ENCODE measurements at regions not wholly inside any gene's neighbourhood (a gene's known extent, or its start where the extent isn't known, plus 50 kb on each side); places are given as distances from the start of the nearest gene placed in this dataset.

DNA sequence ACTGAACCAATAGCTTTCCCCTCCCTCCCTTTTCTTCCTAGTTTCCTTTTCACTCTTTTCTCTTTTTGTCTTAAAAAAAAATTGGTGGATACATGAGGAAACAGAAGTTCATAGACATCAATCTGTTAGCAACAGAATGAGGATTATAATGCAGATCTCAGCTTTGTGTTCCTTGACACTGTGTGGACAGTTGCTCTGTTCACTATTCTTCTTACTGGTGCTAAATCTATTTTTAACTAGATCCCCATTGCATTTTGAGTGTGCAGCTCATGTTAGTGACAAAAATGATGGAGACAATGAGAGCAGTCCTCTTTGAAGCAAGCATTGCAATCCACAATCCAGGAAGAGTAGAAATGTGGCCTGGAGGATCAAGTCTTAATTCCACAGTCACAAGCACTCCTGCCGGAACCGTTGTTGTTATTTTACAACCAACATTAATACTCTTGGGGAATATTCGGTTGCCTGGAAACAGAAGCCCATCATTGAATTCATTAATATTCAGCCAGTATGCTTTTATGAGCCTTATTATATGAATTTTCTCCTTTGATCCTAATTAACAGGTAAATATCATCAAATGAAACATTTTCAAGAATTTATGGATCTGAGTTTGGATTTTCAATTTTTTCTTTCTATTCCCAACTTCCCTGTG is 1016.8 kb downstream of the NTRK3 start:
- no peak for DNase-seq

DNA sequence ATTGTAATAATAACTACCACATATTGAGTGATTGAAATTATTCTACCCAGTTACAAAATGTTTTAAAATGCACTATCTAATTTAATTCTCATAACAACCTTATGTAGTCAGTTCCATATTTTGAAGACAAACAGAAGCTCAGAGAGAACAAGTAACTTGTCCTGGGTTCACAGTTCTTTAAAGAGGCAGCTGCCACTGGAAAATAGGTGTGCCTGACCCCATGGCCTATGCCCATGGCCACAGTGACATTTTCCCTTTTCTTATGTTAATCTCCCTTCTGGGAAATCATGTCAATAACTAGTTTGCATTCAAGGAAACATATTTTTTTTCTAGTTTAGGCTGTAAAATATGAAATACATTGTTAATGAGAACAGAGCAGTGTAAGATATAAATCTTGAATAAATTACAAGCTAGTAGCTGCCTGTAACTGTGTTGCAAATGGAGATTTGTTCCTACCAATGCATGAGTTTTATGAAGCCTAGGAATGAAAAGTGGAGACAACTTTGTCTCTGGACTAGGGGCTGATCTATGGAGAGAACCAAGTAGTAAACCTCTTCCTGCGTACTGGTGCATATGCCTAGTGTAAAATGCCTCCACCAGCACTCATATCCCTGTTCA is 1018.0 kb downstream of the NTRK3 start:
- DNase-seq, result no peak

DNA sequence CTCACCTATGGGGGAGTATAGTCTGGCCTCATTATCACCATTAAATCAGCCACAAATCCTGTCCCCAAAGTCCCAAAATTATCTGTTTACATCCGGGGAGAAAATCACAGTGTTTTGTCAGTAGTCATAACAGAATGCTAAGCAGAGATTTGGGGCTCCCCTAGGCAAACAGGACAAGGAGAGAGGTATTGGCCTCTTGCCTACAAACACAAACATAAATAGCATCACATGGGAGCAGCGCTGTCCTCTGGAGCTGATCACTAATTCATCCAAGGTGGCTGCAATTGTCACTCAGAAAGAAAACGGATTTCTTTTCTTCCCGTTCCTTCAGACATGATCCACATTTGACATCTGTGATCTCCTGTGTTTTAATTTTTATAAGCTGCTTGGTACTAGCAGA is 1028.1 kb downstream of the NTRK3 start:
- no peak for DNase-seq

DNA sequence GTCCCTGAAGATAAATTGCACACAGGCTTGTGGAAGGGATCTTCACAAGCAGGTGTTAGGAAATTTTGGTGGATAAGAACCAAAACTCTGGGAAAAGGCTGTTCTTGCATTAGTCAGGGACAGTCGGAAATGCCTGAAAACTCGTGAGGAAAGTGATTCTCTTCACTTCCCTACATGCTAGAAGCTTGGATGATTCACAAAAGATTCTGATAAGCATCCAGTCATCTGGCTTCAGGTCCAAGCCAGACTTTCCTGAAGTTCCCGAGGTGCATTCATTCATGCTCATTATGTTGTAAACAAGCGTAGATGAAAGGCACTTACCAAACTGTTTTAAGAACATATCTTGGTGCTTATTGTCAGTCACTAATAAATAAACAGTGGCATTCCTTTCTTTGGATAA is 1028.7 kb downstream of the NTRK3 start:
- DNase-seq, result no peak

DNA sequence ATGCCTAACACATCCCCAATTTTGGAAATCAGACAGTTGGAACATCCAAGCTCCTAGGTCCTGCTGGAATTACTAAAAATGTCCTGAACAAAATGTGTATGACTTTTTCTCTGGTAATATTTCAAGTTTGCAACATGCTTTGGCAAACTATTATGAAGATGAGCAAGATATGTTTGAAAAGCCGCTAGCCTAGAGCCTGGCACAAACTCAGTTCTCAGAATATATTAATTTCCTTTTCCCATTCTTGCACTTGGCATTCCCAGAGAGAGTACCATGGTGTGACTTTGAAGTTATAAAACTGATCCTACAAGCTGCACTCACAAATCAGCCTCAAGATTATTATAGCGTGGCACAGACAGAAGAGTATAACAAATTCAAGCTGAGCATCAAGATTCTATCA is 1031.1 kb downstream of the NTRK3 start:
- DNase-seq, result no peak

DNA sequence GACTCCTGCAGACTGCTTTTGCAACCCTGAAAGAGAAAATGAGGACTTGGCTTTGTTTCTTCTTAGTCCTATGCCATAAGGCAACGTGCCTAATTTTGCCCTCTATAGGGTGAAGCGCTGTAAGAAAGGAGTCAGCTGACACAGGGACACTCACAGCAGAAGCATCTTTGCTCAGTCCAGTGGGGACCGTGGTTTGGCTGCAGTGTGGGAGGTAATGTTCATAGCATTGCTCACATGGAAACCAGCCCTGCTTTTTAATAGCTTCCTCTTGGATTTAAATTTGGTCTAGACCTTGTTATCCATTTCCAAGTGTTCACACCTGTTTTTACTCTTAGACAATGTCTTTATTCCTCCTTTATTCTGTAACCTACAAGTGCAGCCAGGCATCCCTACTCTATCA is 1032.1 kb downstream of the NTRK3 start:
- no peak for DNase-seq

DNA sequence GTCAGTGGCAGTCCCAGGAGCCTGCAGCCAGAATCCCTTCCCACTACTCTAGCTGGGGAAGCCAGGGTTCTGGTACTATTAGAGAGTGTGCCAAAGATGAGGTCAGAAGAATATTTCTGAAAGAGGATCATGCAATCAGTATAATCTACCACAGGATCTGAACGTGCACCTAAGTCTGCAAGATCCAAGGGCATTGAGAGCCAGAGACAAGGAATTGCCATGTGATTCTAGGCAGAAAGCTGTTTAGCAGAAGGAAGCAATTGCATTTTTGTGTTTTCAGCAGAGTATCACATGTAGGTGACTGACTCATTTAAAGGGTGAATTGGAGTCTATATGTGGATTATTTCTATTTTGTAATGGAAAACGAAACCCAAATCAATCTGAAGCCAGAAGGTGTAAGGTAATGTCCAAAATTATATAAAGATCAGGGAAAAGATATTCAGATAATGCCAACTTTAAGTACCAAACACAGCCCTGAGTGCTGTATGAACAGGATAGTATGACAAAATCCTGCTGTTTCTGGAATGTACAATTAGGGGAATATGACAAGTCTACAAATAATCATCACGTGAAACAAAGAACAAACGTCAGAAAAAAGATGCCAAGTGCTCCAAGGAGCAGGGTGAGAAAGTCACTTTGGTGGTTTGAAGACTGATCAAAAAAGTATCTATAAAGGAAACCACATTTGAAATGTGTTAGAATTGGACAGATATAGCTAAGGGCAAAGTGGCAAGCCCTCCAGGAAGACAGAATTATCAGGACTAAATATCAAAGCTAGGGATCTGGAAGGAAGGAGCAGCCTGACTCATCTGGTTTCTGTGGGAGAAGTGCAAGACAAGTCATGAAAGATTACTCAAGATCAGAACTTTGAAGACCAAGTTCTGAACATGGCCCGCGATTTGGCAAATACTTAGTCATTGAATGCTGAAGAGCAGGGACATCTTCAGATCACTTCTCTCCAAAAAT is 1036.6 kb downstream of the NTRK3 start:
- DNase-seq, result no peak

DNA sequence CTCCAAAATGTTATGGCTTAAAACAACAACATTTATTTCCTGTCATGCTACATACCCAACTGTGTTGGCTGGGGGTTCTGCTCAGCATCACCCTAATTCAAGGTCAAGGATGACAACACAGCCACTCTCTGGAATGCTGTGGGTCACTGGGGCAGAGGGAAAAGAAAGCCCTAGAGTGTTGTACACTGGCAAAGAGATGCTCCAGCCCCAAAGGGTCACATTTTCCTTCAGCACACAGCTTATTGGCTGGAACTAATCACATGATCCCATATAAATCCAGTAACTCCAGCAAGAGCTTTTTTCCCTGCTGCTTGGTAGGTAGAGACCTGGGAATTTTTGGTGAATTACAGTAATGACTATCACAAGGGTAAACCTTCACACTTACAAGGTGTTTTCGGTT is 1041.4 kb downstream of the NTRK3 start:
- DNase-seq, result no peak

DNA sequence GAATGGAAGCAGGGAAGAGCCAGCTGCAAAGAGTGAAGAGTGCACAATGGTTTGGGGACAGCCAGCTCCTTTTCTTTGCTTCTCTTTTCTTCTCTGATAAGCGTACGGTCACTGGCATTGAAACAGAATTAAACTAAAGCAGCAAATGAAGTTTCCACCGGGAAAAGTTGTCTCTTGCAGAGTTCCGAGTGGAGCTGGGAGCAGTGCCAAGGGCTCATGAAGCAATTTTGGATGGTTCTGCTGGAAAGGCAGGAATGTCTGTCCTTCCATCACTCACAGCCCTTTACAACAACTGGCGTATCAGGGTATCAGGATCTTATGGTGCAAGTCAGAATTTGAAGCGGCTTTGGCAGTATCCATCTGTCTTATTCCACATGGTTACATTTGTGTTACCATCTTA is 1042.9 kb downstream of the NTRK3 start:
- DNase-seq, result no peak

DNA sequence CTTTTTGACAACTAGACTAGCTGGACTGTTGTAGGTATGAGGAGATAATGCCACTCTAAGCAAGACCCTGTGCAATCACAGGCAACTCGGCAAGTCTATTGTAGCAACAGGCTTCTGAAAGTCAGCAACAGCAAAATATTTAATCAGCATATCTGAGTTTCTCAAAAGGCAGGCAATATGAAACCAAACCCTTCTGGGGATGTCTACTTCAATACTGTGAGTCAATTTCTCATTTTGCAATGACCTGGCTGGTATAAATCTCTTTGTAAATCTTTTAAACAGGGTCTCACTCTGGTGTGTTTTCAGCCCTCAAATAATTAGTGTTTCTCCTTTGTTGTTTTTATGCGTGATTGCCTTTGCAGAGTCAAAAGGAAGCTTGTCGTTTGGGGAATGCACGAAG is 1044.5 kb downstream of the NTRK3 start:
- DNase-seq, result no peak

DNA sequence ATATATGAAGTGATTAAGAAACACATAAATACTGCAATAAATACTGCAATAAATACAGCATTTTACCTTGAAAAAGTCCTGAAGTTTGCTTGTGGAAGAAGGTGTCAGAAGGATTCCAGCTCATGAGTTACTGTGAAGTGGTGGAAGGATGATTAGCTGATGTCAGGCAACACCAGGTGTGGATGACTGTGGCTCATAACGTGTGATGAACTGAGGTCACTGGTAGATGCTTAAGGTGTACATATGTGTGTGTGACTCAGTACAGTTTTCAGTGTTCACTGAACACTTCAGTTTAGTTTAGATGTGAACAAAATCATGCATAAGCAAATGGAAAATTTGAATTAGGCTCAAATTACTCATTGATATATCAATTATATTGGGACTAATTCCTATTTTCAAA is 1045.0 kb downstream of the NTRK3 start:
- DNase-seq, result no peak

DNA sequence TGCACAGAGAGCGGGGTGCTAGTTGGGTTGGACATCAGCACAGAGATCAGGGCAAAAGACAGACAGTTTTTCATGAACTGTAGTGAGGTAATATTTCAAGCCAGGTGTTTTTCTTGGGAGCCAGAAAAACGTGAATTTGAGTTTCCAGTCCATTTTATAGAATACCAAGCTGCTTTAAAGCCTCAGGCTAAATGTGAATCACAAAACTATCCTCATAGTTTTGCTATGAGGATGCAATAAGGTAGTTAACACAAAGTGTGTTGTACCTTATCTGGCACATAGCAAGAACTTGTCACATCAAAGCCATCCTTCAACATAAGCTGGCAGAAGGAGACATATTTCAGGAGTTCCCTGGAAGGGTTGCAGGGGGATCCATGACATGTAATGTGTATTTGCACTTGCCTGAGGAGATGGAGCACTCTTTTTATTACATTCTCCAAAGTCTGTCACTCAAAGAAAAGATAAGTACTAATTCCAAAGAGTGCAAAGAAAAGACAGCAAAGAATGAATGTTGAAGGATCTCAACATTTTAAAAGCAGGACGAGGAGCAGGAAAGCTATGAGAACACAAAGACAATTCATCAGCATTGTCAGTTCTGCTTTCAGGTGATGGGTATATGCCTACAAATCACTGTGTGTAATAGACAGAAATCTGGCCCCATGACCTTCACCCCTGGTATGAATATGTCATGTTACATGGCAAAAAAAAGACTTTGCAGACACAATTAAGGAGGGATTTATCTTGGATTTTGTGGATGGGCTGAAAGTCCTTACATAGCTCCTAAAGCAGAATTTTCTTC is 1046.4 kb downstream of the NTRK3 start:
- DNase-seq, result no peak

DNA sequence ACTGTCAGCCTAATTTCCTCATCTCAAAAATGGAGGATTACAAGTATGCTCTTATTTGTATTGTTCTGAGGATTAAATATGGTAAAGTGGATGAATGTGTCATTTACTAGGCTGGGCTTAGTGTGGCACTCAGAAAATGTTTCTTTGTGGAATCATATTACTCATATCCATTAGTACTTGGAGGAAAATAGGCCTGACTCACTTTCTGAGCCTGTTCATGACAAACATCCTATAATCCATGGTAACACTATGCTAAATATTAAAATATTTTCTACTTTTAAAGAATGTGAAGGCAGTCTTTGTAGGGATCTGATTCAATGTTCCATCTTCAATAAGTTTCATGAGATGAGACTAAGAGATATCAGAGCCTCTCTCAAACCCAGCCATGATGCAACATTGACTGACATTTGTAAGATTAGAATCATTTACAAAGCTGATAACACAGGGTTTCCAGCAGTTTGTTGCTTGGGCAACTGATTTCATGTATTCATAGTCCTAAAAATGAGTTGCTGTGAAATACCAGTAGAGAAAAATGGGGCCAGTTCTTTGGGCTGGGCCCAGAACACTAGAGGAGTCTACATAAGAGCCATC is 1048.5 kb downstream of the NTRK3 start:
- no peak for DNase-seq

DNA sequence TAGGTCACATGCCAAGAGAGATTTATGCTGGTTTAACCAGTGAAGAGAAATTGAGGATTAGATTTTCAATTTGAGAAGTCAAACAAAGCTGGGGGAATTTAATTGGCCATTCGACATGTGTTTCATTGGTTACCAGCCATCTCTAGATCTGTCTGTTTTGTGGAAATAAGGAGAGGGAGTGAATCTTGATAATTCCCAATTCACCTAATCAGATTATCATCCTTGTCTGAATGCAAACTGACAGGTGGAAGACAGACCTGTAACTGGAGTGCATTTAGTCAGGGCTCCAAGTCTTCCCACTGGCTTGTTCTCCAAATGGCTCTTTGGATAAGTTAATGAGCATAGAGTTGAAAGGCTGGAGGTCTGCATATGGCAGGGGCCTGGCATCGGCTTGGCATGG is 1049.3 kb downstream of the NTRK3 start:
- no peak for DNase-seq

DNA sequence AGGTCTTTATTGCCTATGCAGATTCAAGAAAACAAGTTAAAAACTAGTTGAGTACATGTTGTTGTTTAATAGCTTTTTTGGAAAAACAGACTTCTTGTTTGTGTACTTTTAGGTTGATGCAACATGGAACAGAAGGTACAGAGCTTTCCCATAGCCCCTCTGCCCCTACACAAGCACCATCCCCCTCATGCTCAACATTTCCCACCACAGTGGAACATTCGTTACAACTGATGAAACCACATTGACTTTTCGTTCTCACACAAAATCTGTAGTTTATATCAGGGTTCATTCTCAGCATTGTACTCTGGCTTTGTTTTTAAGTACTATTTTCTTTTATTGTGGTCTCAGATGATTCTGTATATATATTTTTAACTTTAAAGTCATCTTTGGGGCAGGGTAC is 1054.6 kb downstream of the NTRK3 start:
- DNase-seq, result no peak

DNA sequence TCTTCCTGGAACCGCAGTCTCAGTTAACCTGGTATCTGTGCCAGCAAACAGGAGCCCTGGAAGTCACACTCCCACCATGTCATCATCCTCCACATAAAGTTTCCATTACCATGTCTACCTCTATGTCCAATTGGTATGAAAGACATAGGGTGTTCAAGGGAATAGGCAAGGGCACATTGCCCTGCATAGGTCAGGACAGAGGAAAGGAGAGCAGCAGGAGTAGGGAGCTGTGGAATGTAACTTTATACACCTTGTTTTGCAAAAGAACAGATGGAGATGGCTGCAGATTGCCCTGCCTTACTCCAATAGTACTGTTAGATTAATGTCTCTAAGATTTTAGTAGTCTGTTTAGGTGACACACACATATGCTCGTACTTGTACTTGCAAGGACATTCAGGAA is 1056.4 kb downstream of the NTRK3 start:
- no peak for DNase-seq

DNA sequence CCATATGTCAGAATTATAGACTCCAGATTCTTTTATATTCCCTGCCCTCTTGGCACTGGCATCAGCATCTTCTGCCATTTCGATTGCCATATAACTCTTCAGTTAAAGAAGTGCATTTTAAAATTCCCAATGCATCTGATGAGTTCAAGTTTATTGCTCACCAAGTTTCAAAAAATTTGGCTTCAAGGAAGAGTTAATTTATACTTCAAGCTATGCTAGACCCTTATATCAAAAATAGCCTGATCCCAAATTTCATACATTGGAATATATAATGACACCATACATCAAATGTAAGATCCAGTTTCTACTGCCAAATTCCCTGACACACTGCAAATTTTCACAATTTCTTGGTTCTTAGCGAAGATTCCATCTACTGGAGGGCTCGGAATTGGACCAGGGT is 1058.6 kb downstream of the NTRK3 start:
- no peak for DNase-seq

DNA sequence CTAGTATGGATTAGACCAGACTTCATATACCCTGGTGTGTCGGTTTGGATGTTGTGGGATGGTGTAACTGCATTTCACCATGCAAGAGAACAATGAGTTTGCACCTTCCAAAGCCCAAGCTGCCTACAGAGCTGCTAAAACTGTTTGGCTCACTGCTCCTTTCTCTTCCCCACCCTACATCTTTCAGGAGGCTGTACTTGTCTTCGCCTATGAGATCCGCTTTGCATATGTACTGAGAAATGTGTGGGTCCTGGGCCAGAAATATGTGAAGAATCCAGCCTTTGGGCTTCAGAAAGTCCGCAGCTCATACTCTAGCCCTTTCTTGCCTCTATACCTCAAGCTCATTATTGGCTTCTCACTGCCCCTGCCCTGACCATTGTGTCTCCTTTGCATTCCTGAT is 1060.0 kb downstream of the NTRK3 start:
- no peak for DNase-seq

DNA sequence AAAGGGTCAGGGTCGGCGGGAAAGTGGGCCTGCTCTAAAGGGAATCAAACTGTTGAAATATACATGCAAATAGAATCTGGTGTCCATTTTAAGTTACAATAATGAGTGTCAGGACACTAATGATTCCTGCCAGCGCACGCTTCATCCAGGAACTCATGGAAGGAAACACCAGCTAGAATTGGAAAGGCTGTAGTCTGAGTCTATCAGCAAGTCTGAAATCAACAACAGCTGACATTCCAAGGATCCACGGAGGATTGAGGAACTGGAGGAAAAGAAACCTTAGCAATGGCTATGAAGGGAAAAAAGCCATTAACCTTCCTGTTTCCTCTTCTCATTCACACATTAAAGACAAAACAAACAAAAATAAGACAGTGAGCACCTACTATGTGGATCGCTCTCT is 1063.1 kb downstream of the NTRK3 start:
- no peak for DNase-seq

DNA sequence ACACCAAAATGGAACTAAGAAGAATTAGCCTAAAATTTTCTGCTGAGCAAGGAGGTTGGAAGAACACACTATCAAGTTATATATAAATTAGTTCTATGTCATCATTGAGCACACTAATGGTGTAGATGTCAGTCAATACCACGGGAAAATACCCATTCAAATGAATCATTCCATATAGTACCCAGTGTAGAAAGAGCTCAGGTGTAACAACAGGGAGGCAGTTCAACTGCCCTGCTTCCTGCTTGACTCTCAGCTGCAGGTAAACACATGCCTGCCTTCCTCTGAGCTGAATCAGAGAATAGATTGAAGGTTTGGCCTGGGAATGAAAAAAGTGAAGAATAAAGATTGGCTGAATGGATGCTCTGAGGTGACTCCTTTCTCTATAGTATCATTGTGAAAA is 1088.0 kb downstream of the AGBL1 start:
- DNase-seq, result no peak

DNA sequence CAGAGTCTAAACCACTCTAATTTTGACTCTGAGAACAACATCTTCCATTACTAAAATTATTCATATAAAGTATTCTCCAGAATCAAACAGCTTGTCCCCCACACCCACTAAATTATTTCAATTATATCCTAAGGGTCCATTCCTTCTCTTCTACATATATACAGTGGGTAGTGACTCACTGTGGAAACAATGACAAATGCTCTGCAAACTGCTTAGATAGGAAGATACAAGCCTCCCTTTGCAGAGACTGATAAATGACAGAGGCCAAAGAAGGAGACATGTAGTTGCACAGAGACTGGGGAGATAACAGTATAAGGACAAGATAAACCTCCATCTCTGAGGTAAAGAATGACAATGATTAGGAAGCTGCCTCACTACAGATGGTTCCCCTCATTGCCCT is 1087.4 kb downstream of the AGBL1 start:
- no peak for DNase-seq

DNA sequence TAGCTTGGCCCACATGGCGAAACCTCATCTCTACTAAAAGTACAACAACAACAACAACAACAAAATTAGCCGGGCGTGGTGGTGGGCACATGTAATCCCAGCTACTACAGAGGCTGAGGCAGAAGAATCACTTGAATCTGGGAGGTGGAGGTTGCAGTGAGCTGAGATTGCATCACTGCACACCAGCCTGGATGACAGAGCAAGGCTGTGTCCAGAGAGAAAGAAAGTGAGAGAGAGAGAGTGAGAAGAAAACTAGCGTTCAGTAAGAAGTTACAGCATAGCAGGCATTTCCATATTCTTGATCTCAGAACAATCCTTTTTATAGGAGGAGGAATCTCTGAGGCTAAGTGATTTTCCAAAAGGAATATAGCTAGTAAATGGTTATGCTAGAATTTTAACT is 1076.1 kb downstream of the AGBL1 start:
- no peak for DNase-seq

All from renal pelvis (tissue), 1 donor.